Stimulated activated CD4-positive, alpha-beta T cell treated with anti-CD3 and anti-CD28 coated beads, Interleukin-12 subunit alpha, Interleukin-12 subunit beta, amount 100 ng/mL, for 4 hours (primary cell): ENCODE measurements at regions not wholly inside any gene's neighbourhood (a gene's known extent, or its start where the extent isn't known, plus 50 kb on each side); places are given as distances from the start of the nearest gene placed in this dataset.
"Not testable (repeated sequence)": the region's sequence is repeated elsewhere in the genome, so short reads cannot be mapped to it uniquely, and the experiment has no call there.

Source experiments
- DNase-seq: peaks from one replicate; pipeline ENCODE4 v3.0.0-alpha.2; 2020

DNA sequence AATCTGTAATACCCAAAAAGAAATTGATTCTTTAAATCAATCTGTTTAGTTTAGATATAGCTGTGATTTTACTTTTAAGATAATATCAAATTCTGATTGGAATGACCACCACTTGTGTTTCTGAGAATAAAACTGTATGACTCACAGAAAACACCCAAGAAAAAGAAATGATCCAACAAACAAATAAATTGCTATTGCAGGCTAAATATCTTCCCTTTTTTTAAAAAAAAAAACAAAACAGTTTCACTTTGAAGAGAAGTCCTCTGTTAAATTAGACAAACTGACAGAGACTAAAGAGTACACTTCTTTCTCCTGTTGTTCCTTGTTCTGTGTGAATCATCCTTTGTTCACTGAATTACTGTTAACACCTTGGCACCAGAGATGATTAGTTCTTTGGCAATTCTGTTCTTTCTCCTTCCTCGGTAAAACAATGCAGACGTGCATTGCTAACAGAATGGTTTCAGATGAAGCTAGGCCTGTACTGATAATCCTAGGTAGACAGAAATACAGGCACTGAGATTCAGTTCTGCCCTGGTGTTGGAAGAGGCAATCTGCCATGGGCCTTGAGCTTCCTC is 895.2 kb upstream of the CITED2 start:
- no peak for DNase-seq

DNA sequence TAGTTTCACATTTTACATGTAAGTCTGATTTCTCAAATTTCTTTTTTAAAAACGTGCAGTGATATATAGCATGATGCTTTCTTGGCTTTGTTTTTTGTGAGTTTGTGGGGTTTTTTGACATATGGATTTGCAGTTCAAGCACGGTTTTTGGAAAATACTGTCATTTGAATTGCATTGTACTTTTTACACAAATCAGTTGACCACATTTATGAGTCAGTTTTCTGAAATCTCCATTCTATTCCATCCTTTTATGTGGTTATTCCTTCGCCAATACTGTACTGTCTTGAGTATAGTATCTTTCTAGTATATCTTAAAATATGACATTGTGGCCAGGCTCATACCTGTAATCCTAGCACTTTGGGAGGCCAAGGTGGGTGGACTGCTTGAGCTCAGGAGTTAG is 890.0 kb upstream of the CITED2 start:
- DNase-seq, result no peak

DNA sequence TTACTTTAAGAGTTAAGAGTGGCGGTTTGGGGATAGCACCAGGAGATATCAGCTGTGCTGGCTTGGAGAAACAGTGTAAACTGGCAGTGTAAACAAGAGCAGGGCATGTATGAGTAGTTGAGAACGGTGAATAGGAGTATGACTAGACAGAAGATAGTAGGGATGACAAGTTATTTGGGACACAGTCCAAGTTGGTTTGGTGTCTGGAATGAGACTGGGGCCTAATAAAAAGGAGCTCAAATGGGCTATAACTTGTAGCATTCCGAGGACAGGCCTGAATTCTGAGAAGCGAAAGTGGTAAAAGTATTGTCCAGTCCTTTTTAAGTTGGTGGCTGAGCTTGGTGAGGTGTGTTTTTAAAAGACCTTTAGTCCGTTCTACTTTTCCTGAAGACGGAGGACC is 883.9 kb upstream of the CITED2 start:
- not testable (repeated sequence) for DNase-seq

DNA sequence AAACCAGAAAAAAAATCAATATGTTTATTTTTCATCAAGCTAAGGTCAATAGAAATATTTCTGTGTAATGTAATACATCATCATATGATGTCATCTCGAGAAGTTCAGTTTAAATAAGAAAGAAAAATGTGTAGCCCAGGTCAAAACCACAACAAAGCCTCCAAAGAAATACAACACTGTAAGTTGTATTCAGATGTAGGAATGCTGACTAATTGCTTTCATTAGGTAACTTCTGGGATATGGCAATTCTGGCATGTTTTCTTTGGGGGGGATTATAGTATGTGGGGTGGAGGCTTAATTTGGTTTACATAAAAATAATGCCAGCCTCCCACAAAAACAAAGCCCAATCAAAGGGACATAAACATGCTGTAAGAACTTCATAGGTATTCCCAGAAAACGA is 881.8 kb upstream of the CITED2 start:
- DNase-seq, result no peak

DNA sequence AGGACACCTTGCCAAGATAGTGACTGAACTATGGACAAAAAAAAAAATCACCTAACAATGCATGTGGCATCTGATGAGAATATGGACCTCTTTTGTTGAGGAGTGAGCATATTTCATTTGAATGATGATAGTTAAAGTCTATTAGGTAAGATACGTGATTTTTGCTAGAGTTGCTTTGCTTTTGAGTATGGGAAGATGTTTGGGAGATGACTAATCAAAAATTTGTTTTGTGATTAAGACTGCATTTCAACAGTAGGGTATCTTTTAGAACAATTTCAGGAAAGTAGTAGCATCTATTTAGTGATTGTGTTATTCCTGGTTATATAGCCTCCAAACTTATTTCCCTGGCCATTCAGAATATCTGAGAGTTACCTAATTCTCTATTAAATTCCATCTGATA is 878.6 kb upstream of the CITED2 start:
- no peak for DNase-seq

DNA sequence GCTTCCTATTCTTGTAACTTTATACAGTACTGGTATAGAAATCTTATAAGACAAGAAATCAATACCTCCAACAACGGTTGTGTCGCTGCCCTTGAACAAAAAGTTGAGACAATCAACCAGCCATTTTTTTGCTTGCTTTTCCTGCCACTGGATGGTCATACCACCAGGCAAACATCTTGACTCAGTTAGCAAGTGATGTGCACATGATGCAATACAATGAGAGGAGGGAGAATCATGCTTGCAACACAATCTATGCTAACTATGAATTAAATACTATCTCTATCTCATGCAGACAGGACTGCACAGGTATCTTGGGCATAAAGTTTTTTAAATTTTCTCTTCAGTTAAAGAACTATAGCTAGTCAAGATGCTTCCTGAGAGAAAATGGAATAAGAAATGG is 877.7 kb upstream of the CITED2 start:
- no peak for DNase-seq

DNA sequence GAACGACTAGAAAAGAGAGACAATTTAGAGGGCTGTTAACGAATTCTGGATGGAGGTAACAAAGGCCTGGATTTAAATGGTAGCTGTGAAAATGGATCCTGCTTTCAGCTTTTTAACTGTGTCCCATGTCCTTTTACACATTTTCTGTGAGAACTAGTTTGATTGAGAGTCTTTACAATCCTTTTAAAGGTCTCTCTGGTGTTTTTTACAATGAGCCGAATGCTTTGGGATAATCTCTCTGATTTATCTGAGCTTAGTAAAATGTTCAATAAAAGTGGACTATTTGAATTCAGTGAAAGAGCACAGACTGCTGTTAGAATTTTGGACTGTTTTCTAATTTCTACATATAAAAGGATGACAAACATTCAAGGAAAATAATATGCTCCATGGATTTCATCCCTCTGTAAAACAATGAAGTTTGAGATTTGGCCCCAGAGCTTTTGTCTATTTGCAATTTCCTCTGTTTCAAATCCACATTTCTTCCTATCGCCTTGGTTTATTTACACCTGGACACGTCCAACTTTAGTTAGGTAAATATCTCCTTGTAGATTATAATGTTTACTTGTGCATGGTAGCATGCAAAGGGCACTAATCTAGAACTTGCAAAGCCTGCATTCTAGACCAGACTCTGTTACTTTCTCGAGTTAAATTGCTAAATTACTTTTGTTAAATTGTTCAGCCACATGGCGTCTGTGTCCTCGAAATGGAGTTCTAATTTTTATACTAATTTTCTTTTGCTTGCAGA is 871.0 kb upstream of the CITED2 start:
- no peak for DNase-seq

DNA sequence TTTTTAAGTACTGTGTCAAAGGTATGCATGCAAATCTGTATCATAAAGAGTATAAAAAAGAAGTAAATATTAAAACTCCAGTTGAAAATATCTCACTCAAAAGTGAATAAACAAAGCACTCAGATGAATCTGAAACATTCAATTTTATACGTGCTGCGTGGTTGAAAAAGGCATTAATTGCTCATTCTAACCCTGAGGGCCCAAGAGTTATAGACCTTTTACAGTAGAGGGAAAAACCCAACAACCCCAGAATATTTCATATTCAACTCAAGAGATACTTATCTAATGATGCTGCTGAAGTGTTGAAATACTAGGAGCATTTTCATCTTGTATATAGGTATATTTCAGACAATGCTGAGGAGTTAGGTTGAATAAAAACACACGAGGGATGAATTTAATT is 862.8 kb upstream of the CITED2 start:
- no peak for DNase-seq

DNA sequence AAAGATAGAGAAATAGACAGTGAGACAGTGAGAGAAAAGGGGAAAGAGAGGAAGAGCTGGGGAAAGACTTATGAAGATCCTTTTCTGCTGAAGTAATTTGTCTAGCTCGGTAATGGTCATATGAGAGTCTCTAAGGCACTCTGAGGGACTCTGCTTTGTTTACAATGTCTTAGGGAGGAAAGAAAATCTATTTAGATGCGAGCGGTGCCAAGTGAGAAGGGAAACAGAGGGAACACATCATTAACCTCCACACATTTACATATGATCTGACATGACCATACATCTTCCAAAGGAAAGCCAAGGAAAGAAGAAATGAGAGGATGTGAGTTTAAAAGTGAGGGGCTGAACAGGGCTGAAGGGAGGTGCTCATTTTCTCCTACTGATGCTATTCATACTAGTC is 862.3 kb upstream of the CITED2 start:
- no peak for DNase-seq

DNA sequence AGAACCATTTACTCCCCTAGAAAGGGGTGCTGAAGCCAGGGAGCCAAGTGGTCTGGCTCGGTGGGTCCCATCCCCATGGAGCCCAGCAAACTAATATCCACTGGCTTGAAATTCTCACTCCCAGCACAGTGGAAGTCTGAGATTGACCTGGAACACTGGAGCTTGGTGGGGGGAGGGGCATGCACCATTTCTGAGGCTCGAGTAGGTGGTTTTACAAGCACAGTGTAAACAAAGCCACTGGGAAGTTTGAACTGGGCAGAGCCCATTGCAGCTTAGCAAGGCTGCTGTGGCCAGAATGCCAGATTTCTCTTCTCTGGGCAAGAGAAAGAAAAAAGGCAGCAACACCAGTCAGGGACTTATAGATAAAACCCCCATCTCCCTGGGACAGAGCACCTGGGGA is 855.8 kb upstream of the CITED2 start:
- no peak for DNase-seq

DNA sequence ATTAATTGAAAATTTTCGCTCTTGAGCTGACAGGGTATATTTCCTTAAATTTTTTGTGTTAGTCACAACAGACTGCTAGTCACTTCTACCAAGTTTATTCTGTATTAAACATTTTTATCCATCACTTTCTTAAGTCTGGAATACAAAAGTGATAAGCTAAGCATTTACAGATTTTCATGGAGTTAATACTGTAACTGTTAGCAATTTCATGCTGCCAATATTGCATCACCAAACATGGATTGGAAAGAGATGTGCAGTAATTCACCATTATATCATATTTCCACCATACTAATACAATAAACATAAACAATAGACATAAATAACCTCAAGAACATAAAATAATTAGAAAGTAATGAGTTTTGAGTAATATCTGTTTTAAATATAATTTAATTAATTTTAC is 854.0 kb upstream of the CITED2 start:
- DNase-seq, result no peak

DNA sequence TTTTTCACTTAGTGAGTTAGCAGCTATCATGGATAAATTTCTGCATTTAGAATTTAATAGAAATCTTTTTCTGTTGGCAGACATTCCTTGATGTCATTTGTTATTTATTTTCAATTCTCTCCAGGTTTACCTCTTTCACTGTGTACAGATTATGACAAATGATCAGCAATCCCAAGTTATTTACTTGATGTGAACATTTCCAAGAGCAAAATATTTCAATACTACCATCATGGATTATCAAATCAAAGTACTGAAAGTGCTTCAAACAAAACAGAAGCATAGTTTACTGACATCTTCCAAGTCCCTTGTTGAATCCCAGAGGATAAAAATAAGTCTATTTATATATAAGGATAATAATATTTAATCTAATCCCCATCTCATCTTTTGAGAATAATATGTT is 852.2 kb upstream of the CITED2 start:
- DNase-seq, result no peak

DNA sequence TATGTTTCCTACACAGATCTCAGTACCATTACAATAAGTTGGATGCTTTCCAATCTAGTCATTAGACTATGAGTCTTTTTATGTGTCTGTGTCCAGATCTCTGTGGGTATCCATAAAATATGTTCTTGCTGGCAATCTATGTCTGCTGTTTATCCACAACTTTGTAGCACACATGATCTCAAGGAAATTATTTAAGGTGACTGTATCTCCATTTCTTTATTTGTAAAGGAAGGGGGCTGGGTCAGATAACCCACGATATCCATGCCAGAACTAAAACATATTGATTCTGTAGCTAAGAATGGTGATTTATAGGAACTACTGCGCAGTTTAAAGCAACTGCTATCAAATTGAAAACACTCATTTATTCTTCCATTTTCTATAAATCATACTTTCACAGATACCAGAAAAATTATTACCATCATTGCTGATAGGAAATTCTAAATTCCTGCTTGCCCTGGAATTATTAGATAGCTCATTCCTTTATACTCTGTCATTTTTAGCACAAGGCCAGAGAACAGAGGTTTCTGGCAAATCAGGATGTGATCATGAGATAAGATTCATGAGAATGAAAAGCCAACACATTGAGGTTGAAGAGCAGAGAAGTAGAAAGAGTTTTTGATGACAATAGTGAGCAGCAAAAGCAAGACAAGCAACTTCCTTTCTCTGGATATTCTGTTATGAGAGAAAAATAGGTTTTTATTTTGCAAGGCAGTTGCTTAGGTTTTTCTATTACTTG is 851.4 kb upstream of the CITED2 start:
- no peak for DNase-seq

DNA sequence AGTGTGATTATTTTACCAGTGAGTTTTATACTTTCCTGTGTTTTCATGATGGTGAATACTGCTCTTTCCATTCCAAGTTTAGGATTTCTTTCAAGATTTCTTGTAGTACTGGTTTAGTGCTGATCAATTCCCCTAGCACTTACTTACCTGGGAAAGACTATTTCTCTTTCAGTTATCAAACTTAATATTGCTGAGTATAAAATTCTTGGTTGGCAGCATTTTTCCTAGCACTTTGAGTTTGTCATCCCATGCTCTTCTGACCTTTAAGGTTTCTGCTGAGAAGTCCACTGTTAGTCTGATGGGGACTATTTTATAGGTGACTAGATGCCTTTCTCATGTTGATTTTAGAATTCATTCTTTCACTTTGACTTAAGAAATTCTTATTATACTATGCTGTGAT is 842.8 kb upstream of the CITED2 start:
- DNase-seq, result no peak

DNA sequence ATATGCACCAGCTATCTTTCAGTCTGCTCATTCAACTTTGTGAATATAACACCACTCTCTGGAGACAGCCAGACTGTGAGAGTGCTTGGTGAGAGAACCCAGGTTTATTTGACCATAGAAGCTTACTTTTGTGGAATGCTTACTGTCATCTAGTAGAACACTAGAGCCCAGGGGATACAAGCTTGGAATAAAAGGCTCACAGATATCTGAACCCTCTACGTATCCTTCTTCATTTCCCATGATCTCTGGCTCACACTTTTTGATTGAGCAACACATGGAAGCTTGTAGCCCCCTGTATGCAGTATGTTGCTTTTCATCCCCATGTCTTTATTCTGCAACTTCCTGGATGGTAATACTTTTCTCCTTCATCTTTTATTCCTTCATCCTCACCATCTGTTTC is 835.3 kb upstream of the CITED2 start:
- no peak for DNase-seq

DNA sequence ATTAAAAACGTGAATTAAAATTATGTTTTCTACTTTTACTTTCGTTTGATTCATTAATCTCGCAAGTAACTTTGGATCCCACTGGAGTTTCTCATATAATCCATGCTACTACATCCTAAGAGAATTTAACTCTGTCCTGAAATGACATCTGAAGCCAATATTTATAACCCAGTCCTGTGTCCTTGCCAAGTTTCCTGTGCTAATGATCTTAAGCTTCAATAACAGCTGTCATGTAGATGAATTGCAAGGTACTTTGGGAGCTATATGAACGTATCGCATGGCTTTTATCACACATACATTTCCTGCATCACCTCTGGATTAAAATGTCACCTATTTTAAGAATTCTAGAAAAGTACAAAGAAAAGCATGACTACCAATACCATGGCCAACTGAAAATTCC is 833.8 kb upstream of the CITED2 start:
- no peak for DNase-seq

DNA sequence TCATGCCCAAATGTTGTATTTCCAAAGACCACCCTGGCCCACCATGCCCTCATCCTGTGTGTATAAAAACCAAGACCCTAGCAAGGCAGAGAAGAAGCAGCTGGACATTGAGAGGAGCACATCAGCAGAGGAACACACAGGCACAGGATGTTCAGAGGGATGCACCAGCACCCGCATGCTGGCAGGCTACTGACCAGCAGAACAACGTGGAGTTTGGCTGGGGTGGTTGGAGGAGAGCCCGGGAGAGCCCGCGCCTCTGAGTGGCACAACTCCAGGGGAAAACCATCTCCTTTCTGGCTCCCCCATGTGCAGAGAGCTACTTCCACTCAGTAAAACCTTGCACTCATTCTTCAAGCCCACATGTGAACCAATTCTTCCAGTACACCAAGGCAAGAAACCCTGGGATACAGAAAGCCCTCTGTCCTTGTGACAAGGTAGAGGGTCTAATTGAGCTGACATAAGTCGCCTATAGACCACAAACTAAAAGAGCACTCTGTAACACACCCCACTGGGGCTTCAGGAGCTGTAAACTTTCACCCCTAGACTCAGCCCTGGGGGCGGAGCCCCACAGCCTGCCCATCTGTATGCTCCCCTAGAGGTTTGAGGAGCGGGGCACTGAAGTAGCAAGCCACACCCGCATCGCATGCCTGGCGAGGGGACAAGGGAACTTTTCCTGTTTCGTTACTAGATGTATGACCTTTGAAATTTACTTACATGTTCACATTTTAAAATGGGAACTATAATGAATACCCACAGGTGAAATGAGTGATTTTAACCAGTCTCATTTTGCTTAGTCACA is 831.5 kb upstream of the CITED2 start:
- DNase-seq, result no peak

DNA sequence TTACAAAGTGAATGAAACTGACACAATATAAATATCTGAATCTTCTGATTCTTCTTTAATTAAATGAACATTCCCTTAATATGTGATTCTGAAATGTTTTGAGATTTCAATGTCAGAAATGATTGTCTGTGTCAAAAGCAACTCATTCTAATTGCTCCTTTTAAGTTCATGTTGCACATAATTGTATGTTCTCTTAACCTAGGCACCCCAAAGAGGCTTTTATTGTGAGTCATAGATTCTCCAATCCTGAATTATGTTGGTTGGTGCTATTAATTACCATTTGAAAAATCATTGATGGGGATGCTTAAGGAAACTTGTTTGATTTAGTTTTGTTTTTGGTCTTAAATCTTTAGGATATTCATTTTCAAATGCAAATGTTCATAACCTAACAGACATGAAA is 829.7 kb upstream of the CITED2 start:
- DNase-seq, result no peak

DNA sequence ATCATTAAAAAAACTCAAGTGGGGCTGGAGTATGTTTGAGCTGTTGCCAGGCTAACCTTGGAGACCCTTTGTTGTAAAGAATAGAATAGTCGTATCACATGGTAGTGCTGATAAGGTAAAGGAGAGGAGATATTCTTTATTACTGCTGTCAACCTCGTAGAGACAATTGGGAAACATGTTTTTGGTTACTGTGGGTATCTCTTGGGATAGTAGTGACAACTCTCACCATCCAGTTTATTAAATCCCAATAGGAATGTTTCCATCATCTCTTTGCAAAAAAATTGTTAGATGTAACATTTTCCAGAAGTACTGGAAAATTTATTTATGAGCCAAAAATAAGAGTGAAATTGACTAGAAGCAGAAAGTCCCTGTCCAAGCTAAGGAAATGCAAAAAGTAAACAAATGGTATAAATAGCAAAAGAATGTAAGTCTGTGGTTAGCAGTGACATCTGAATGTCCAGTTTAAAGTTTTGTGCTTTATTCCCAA is 829.3 kb upstream of the CITED2 start:
- DNase-seq, result no peak

DNA sequence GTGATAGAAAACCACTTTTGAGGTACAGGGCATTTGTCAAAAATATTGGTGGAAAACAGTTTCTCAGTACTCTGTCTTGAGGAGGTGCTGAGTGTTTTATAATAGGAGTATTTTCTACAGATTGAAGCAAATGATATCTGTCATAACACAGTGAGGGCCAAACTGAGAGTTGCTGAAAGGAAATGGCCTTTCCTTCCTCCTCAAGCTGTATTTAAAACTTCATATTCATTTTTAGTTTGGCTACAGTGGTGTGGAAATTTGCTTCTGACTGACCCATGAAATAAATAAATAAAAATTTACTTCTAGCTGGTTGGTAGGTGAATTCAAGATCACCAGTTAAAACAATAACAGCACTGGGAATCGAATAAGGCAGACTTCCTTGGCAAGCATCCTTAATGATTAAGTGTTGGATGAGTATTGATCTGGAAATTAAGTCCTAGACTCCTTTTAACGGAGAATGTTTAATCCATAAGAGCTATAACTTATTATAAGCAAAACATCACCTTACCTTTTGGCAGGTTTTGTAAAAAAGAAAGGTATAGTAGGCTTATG is 828.6 kb upstream of the CITED2 start:
- DNase-seq, result no peak

DNA sequence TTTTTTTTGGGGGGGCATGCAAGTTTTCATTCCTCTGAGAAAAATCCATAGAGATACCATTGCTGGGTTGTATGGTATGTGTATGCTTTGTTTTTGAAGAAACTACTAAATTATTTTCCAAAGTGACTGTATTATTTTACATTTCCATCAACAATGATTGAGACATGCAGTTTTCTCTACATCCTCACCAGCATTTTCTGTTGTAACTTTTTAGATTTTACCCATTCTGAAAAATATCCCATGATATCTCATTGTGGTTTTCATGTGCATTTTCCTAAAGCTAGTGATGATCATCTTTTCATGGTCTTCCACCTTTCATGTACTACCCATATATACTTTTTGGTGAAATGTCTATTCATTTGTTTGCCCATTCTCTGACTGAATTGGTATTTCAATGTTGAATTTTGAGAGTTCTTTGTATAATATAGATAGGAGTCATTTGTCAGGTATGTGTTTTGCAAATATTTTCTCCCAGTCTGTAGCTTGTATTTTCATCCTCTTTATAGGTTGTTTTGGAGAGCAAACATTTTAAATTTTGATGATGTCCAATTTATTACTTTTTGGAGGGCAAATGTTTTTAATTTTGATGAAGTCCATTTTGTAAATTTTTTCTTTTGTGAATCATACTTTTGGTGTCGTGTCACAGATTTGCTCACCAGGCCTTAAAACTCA is 827.5 kb upstream of the CITED2 start:
- no peak for DNase-seq

DNA sequence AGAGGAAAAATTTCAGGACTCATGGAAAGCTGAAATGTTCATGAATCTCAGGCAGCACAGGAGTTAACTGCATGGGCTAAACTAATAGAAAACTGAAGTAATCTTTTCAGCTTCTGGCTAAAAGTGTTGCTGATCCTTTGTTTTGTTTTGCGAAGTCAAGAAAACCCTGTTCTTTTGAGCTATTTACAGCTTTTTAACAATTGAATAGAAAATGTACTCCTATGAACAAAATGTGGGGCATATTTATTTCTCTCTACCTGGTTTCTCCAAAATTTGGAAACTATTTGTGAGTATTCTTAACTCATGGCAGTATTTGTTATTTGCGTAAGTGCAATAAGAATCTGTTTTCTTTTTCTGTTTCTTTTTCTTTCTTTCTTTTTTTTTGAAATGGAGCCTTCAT is 818.8 kb upstream of the CITED2 start:
- DNase-seq, result no peak

DNA sequence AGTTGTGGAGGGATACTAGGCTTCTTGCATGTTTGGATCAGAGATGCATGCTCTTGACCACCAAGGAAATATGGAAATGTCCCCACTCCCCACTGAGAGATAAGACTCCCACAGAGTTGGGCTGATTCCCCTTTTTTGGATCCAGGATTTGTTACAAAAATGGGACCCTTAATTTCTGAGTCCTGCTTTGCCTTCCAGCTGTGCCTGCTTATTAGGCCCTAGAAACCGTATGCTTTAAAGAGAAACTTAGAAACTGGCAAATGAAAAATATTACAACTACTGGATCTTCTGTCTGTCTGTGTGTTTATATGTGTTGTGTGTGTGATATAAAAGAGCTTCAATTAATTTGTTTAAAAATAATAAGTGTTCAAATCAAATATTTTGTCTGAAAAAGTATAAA is 817.6 kb upstream of the CITED2 start:
- no peak for DNase-seq
